ENCODE measurements at regions not wholly inside any gene's neighbourhood (a gene's known extent, or its start where the extent isn't known, plus 50 kb on each side); places are given as distances from the start of the nearest gene placed in this dataset.
A peak's percentile ranks its signal among the peaks of the same experiment; 100 is the strongest.

GRCh38 chr12:94700662-94701061 is 50.3 kb upstream of the TMCC3 start:
- H3K27me3 ChIP-seq (ENCODE audit: control insufficient read depth in 2 of 2, insufficient read depth in 2 of 2, low read length in 2 of 2), result no peaks in the 10 kb centered on the region
- H3K4me2 ChIP-seq (ENCODE audit: insufficient read depth, low read length), result no peak overlapping the region
- no peak overlapping the region for H3K4me3 ChIP-seq (replicated peaks in 1 of 3; ENCODE audit: insufficient read depth in 1 of 3, low read depth in 1 of 3, low read length in 3 of 3)
- FAIRE-seq (no peak), DNase-seq (ENCODE audit: low read depth, low spot score) (no peak)
- H3K4me1 ChIP-seq (ENCODE audit: control insufficient read depth, extremely low read depth, insufficient read depth, low read length), result peaks cover 25% of the 10 kb centered on the region
- H3K9me3 ChIP-seq (replicated peaks; ENCODE audit: control insufficient read depth, insufficient read depth, low read length), result no peaks in the 10 kb centered on the region
- H3K9ac ChIP-seq (replicated peaks; ENCODE audit: extremely low read depth, insufficient read depth, low read length), result no peak overlapping the region
- dilution Hi-C loops (cut with MboI; ENCODE audit: extremely low pct_ligation_motif_present, low sequenced_read_pairs), result no loop called here
- H3K79me2 ChIP-seq (ENCODE audit: control insufficient read depth, insufficient read depth, low read length), result no peaks in the 10 kb centered on the region
- intact Hi-C loops (cut with micrococcal nuclease), result no loop called here
- H2AFZ ChIP-seq (ENCODE audit: low read depth, low read length), result no peak overlapping the region
- BruUV-seq (replicated peaks), result no TSS peak
- POLR2A ChIA-PET, result no interaction called here
- H3K27ac ChIP-seq (ENCODE audit: insufficient read depth, low read depth, low read length), result no peak overlapping the region
- CTCF ChIA-PET, result no interaction called here
- no peak for TF ChIP-seq POLR2AphosphoS5 (IDR thresholded peaks at IDR 0.05; ENCODE audit: insufficient read depth, low read depth, low read length)
- H3K36me3 ChIP-seq (ENCODE audit: control insufficient read depth in 2 of 2, extremely low read depth in 1 of 2, insufficient read depth in 2 of 2, low read length in 2 of 2), result no peaks in the 10 kb centered on the region
- H3K9me1 ChIP-seq (replicated peaks; ENCODE audit: control insufficient read depth, extremely low read depth, insufficient read depth, low read length), result no peaks in the 10 kb centered on the region
- no peaks in the 10 kb centered on the region for H4K20me1 ChIP-seq (replicated peaks; ENCODE audit: control insufficient read depth, extremely low read depth, insufficient read depth, low read length)

MicroRNA genes in the stretch of these regions (microRNA counts, 767-probe panel; counts per million panel counts)
- microRNA hsa-miR-492, result 723 counts per million, percentile 96 among the panel's probes with 10 or more counts
